PC-9 (cell line): ENCODE measurements at regions not wholly inside any gene's neighbourhood (a gene's known extent, or its start where the extent isn't known, plus 50 kb on each side); places are given as distances from the start of the nearest gene placed in this dataset.

Experiments
- CTCF ChIP-seq: fragments of 200-600 bp; sonication (generic); conservative IDR thresholded peaks from 2 replicates; pipeline ENCODE4 v1.6.1; 2017; ENCODE audit warnings: mixed run types, antibody characterized with exemption, mild to moderate bottlenecking, moderate library complexity
- EZH2 ChIP-seq: fragments of 200-600 bp; sonication (generic); IDR thresholded peaks from 2 replicates; pipeline ENCODE4 v1.8.0; 2017; ENCODE audit warnings: antibody characterized with exemption, low read depth

DNA sequence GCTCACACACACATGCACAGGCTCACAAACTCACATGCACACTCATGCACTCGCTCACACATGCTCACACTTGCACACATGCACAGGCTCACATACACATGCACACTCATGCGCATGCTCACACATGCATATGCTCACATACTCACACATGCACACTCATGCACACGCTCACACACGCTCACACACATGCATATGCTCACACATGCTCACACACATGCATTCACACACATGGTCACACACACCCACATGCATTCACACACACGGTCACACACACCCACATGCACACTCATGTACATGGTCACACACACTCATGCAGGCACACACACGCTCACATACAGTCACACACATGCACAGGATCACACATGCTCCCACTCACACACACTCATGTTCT is 132.8 kb upstream of the SMAD3 start:
- TF ChIP-seq CTCF (no peak), EZH2 (no peak)
